ENCODE measurements at regions not wholly inside any gene's neighbourhood (a gene's known extent, or its start where the extent isn't known, plus 50 kb on each side); places are given as distances from the start of the nearest gene placed in this dataset.

GRCh38 chr13:34391076-34391475, 551.0 kb upstream of the NBEA start:
- H3K4me2 ChIP-seq (replicated peaks; ENCODE audit: low read depth, low read length, poor library complexity, severe bottlenecking): no peak overlapping the region
- intact Hi-C loops (cut with micrococcal nuclease): no loop called here
- H3K4me3 Mint-ChIP-seq: no peak overlapping the region
- H2AFZ ChIP-seq (ENCODE audit: insufficient read depth, low read depth, low read length, poor library complexity, severe bottlenecking): no peak overlapping the region
- ATAC-seq (ENCODE audit: low read depth) (no peak), DNase-seq (no peak)
- H3K4me3 ChIP-seq (ENCODE audit: control extremely low read depth in 1 of 5, extremely low read depth in 1 of 5, insufficient read depth in 1 of 5, low read depth in 2 of 5, low read length in 4 of 5): no peak overlapping the region
- no peak overlapping the region for H3K27ac ChIP-seq (ENCODE audit: low read length in 2 of 2)
- H3K9me3 Mint-ChIP-seq (ENCODE audit: insufficient read depth): peaks cover 3% of the 10 kb centered on the region
- H3K36me3 ChIP-seq (replicated peaks in 1 of 2; ENCODE audit: control extremely low read depth in 1 of 2, control insufficient read depth in 1 of 2, extremely low read depth in 1 of 2, insufficient read depth in 2 of 2, low read length in 1 of 2): no peaks in the 10 kb centered on the region
- no peaks in the 10 kb centered on the region for H3K4me1 ChIP-seq (ENCODE audit: control insufficient read depth in 2 of 2, insufficient read depth in 2 of 2, low read length in 2 of 2)
- no peaks in the 10 kb centered on the region for H3K27me3 ChIP-seq (replicated peaks in 1 of 4; ENCODE audit: control extremely low read depth in 1 of 4, control insufficient read depth in 3 of 4, insufficient read depth in 4 of 4, low read length in 3 of 4)
- no peak overlapping the region for H3K27ac Mint-ChIP-seq
- no peaks in the 10 kb centered on the region for H3K27me3 Mint-ChIP-seq
- no CpG with 5 or more reads among the region's 2 CpGs for WGBS (ENCODE audit: insufficient coverage)
- no peaks in the 10 kb centered on the region for H4K20me1 ChIP-seq (ENCODE audit: control insufficient read depth, insufficient read depth, low read length, poor library complexity, severe bottlenecking)
- H3K4me1 Mint-ChIP-seq: no peaks in the 10 kb centered on the region
- ChIA-PET CTCF (no interaction called here), POLR2A (no interaction called here)
- H3K79me2 ChIP-seq (ENCODE audit: control insufficient read depth, insufficient read depth, low read length): no peaks in the 10 kb centered on the region
- peaks cover 3 to 12% (median 5%) of the 10 kb centered on the region in 3 donors for H3K9me3 ChIP-seq (ENCODE audit: control extremely low read depth in 1 of 3, control insufficient read depth in 2 of 3, insufficient read depth in 1 of 3, low read length in 2 of 3)
- TF ChIP-seq CTCF (IDR thresholded peaks at IDR 0.05) (no peak), EZH2 (IDR thresholded peaks at IDR 0.05; ENCODE audit: borderline replicate concordance, insufficient read depth, low read depth, low read length, poor library complexity, severe bottlenecking) (no peak)
- no peak overlapping the region for H3K9ac ChIP-seq (ENCODE audit: low read length)

- no peak for TF ChIP-seq EZH2 (IDR thresholded peaks at IDR 0.05; ENCODE audit: borderline replicate concordance, insufficient read depth, low read depth, low read length, poor library complexity, severe bottlenecking)
- TF ChIP-seq CTCF (IDR thresholded peaks at IDR 0.05): no peak
- no peak overlapping the region for H3K27ac ChIP-seq (ENCODE audit: low read length in 2 of 2)
- ATAC-seq (ENCODE audit: low read depth): no peak
- no peak overlapping the region for H3K27ac Mint-ChIP-seq
- no peak overlapping the region for H3K4me3 ChIP-seq (ENCODE audit: control extremely low read depth in 1 of 5, extremely low read depth in 1 of 5, insufficient read depth in 1 of 5, low read depth in 2 of 5, low read length in 4 of 5)
- no CpG with 5 or more reads among the region's 1 CpG for WGBS (ENCODE audit: insufficient coverage)
- H3K9me3 ChIP-seq (ENCODE audit: control extremely low read depth in 1 of 3, control insufficient read depth in 2 of 3, insufficient read depth in 1 of 3, low read length in 2 of 3): peaks cover 0 to 7% (median 0%) of the 10 kb centered on the region in 3 donors
- H3K27me3 Mint-ChIP-seq: no peaks in the 10 kb centered on the region
- H3K4me3 Mint-ChIP-seq: no peak overlapping the region
- ChIA-PET POLR2A (no interaction called here), CTCF (no interaction called here)
- intact Hi-C loops (cut with micrococcal nuclease): no loop called here
- no peak for DNase-seq
- H3K9me3 Mint-ChIP-seq (ENCODE audit: insufficient read depth): peaks cover 6% of the 10 kb centered on the region
- H3K79me2 ChIP-seq (ENCODE audit: control insufficient read depth, insufficient read depth, low read length): no peaks in the 10 kb centered on the region
- H3K27me3 ChIP-seq (replicated peaks in 1 of 4; ENCODE audit: control extremely low read depth in 1 of 4, control insufficient read depth in 3 of 4, insufficient read depth in 4 of 4, low read length in 3 of 4): no peaks in the 10 kb centered on the region
- H2AFZ ChIP-seq (ENCODE audit: insufficient read depth, low read depth, low read length, poor library complexity, severe bottlenecking): no peak overlapping the region
- H3K4me1 ChIP-seq (ENCODE audit: control insufficient read depth in 2 of 2, insufficient read depth in 2 of 2, low read length in 2 of 2): no peaks in the 10 kb centered on the region
- H3K4me2 ChIP-seq (replicated peaks; ENCODE audit: low read depth, low read length, poor library complexity, severe bottlenecking): no peak overlapping the region
- no peak overlapping the region for H3K9ac ChIP-seq (ENCODE audit: low read length)
- H4K20me1 ChIP-seq (ENCODE audit: control insufficient read depth, insufficient read depth, low read length, poor library complexity, severe bottlenecking): no peaks in the 10 kb centered on the region
- no peaks in the 10 kb centered on the region for H3K36me3 ChIP-seq (replicated peaks in 1 of 2; ENCODE audit: control extremely low read depth in 1 of 2, control insufficient read depth in 1 of 2, extremely low read depth in 1 of 2, insufficient read depth in 2 of 2, low read length in 1 of 2)
- no peaks in the 10 kb centered on the region for H3K4me1 Mint-ChIP-seq
These were observed 540.4 kb upstream of the NBEA start for GRCh38 chr13:34401696-34402095.
